GM23338 (cell line): ENCODE measurements at regions not wholly inside any gene's neighbourhood (a gene's known extent, or its start where the extent isn't known, plus 50 kb on each side); places are given as distances from the start of the nearest gene placed in this dataset.

Source experiments
- CREB1 ChIP-seq: fragments of 250-450 bp; sonication (Bioruptor Pico); IDR thresholded peaks from 2 replicates; pipeline ENCODE4 v1.5.0; 2020; ENCODE audit warnings: low read depth, mild to moderate bottlenecking, moderate library complexity
- ETS1 ChIP-seq: IDR thresholded peaks from 2 replicates; pipeline ENCODE4 v1.6.1; 2016; ENCODE audit warnings: antibody characterized with exemption
- EZH2 ChIP-seq: fragments of 200-600 bp; sonication (generic); IDR thresholded peaks from one replicate; pipeline ENCODE4 v1.8.0; 2017; ENCODE audit warnings: antibody characterized with exemption, mild to moderate bottlenecking, low read depth; ENCODE audit not compliant: unreplicated experiment
- EZH2phosphoT487 ChIP-seq: fragments of 200-600 bp; sonication (generic); IDR thresholded peaks from one replicate; pipeline ENCODE4 v1.8.1; 2018; ENCODE audit warnings: antibody characterized with exemption; ENCODE audit not compliant: unreplicated experiment
- JUNB ChIP-seq: IDR thresholded peaks from one replicate; pipeline ENCODE4 v1.6.1; 2016; ENCODE audit warnings: antibody characterized with exemption; ENCODE audit not compliant: unreplicated experiment
- NANOG ChIP-seq: IDR thresholded peaks from 2 replicates; pipeline ENCODE4 v1.6.1; 2016; ENCODE audit warnings: antibody characterized with exemption, borderline replicate concordance
- POLR2AphosphoS5 ChIP-seq: IDR thresholded peaks from 2 replicates; pipeline ENCODE4 v1.6.1; 2016; ENCODE audit warnings: antibody characterized with exemption, low read depth
- STAT1 ChIP-seq: IDR thresholded peaks from one replicate; pipeline ENCODE4 v1.6.1; 2016; ENCODE audit warnings: antibody characterized with exemption; ENCODE audit not compliant: unreplicated experiment
- ZNF114 ChIP-seq: fragments of 250-450 bp; sonication (Bioruptor Pico); IDR thresholded peaks from 2 replicates; pipeline ENCODE4 v1.5.0; 2020; ENCODE audit warnings: mild to moderate bottlenecking, moderate library complexity
- ZNF331 ChIP-seq: fragments of 250-450 bp; sonication (Bioruptor Pico); IDR thresholded peaks from 2 replicates; pipeline ENCODE4 v1.5.0; 2020; ENCODE audit warnings: low read depth, mild to moderate bottlenecking, moderate library complexity
- TF ChIP-seq, protein P1 (sequence below), 2 experiments: fragments of 200-600 bp in 1 of 2; sonication (generic) in 1 of 2; conservative IDR thresholded peaks; 2 replicates each; pipeline versions ENCODE4 v1.5.1 to v1.6.1; 2016 to 2017; ENCODE audit warnings: antibody characterized with exemption in 2 of 2, low read depth in 2 of 2, mild to moderate bottlenecking in 2 of 2, moderate library complexity in 1 of 2
- TF ChIP-seq, protein P2 (sequence below): fragments of 250-450 bp; sonication (Bioruptor Pico); IDR thresholded peaks from 2 replicates; pipeline ENCODE4 v1.5.0; 2020; ENCODE audit warnings: mild to moderate bottlenecking, moderate library complexity
- TF ChIP-seq, protein P3 (sequence below): IDR thresholded peaks from one replicate; pipeline ENCODE4 v1.6.1; 2018; ENCODE audit warnings: antibody characterized with exemption; ENCODE audit not compliant: unreplicated experiment

DNA sequence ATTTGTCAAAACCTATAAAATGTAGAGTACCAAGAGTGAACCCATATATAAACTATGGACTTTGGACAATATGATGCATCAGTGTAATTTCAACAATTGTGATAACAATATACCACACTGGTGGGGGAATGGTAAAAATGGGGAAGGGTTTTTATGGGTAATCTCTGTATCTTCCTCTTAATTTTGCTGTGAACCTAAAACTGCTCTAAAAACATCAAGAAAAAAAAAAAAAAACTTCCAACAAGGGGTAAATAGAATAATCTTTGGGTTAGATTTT is 592.0 kb upstream of the ADGRB3 start:
- TF ChIP-seq, protein P1, sequence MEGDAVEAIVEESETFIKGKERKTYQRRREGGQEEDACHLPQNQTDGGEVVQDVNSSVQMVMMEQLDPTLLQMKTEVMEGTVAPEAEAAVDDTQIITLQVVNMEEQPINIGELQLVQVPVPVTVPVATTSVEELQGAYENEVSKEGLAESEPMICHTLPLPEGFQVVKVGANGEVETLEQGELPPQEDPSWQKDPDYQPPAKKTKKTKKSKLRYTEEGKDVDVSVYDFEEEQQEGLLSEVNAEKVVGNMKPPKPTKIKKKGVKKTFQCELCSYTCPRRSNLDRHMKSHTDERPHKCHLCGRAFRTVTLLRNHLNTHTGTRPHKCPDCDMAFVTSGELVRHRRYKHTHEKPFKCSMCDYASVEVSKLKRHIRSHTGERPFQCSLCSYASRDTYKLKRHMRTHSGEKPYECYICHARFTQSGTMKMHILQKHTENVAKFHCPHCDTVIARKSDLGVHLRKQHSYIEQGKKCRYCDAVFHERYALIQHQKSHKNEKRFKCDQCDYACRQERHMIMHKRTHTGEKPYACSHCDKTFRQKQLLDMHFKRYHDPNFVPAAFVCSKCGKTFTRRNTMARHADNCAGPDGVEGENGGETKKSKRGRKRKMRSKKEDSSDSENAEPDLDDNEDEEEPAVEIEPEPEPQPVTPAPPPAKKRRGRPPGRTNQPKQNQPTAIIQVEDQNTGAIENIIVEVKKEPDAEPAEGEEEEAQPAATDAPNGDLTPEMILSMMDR (conservative IDR thresholded peaks at IDR 0.05; ENCODE audit: low read depth in 2 of 2): no peak
- TF ChIP-seq POLR2AphosphoS5 (no peak), EZH2phosphoT487 (no peak), ETS1 (no peak), EZH2 (no peak), CREB1 (no peak), ZNF114 (CRISPR knock-in tag) (no peak), JUNB (no peak), ZNF331 (no peak), NANOG (no peak), STAT1 (no peak)
- TF ChIP-seq, protein P2, sequence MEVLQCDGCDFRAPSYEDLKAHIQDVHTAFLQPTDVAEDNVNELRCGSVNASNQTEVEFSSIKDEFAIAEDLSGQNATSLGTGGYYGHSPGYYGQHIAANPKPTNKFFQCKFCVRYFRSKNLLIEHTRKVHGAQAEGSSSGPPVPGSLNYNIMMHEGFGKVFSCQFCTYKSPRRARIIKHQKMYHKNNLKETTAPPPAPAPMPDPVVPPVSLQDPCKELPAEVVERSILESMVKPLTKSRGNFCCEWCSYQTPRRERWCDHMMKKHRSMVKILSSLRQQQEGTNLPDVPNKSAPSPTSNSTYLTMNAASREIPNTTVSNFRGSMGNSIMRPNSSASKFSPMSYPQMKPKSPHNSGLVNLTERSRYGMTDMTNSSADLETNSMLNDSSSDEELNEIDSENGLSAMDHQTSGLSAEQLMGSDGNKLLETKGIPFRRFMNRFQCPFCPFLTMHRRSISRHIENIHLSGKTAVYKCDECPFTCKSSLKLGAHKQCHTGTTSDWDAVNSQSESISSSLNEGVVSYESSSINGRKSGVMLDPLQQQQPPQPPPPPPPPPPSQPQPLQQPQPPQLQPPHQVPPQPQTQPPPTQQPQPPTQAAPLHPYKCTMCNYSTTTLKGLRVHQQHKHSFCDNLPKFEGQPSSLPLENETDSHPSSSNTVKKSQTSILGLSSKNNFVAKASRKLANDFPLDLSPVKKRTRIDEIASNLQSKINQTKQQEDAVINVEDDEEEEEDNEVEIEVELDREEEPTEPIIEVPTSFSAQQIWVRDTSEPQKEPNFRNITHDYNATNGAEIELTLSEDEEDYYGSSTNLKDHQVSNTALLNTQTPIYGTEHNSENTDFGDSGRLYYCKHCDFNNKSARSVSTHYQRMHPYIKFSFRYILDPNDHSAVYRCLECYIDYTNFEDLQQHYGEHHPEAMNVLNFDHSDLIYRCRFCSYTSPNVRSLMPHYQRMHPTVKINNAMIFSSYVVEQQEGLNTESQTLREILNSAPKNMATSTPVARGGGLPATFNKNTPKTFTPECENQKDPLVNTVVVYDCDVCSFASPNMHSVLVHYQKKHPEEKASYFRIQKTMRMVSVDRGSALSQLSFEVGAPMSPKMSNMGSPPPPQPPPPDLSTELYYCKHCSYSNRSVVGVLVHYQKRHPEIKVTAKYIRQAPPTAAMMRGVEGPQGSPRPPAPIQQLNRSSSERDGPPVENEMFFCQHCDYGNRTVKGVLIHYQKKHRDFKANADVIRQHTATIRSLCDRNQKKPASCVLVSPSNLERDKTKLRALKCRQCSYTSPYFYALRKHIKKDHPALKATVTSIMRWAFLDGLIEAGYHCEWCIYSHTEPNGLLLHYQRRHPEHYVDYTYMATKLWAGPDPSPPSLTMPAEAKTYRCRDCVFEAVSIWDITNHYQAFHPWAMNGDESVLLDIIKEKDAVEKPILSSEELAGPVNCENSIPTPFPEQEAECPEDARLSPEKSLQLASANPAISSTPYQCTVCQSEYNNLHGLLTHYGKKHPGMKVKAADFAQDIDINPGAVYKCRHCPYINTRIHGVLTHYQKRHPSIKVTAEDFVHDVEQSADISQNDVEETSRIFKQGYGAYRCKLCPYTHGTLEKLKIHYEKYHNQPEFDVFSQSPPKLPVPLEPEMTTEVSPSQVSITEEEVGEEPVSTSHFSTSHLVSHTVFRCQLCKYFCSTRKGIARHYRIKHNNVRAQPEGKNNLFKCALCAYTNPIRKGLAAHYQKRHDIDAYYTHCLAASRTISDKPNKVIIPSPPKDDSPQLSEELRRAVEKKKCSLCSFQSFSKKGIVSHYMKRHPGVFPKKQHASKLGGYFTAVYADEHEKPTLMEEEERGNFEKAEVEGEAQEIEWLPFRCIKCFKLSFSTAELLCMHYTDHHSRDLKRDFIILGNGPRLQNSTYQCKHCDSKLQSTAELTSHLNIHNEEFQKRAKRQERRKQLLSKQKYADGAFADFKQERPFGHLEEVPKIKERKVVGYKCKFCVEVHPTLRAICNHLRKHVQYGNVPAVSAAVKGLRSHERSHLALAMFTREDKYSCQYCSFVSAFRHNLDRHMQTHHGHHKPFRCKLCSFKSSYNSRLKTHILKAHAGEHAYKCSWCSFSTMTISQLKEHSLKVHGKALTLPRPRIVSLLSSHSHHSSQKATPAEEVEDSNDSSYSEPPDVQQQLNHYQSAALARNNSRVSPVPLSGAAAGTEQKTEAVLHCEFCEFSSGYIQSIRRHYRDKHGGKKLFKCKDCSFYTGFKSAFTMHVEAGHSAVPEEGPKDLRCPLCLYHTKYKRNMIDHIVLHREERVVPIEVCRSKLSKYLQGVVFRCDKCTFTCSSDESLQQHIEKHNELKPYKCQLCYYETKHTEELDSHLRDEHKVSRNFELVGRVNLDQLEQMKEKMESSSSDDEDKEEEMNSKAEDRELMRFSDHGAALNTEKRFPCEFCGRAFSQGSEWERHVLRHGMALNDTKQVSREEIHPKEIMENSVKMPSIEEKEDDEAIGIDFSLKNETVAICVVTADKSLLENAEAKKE (CRISPR knock-in tag): no peak
- TF ChIP-seq, protein P3, sequence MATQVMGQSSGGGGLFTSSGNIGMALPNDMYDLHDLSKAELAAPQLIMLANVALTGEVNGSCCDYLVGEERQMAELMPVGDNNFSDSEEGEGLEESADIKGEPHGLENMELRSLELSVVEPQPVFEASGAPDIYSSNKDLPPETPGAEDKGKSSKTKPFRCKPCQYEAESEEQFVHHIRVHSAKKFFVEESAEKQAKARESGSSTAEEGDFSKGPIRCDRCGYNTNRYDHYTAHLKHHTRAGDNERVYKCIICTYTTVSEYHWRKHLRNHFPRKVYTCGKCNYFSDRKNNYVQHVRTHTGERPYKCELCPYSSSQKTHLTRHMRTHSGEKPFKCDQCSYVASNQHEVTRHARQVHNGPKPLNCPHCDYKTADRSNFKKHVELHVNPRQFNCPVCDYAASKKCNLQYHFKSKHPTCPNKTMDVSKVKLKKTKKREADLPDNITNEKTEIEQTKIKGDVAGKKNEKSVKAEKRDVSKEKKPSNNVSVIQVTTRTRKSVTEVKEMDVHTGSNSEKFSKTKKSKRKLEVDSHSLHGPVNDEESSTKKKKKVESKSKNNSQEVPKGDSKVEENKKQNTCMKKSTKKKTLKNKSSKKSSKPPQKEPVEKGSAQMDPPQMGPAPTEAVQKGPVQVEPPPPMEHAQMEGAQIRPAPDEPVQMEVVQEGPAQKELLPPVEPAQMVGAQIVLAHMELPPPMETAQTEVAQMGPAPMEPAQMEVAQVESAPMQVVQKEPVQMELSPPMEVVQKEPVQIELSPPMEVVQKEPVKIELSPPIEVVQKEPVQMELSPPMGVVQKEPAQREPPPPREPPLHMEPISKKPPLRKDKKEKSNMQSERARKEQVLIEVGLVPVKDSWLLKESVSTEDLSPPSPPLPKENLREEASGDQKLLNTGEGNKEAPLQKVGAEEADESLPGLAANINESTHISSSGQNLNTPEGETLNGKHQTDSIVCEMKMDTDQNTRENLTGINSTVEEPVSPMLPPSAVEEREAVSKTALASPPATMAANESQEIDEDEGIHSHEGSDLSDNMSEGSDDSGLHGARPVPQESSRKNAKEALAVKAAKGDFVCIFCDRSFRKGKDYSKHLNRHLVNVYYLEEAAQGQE: no peak
